ENCODE measurements at regions not wholly inside any gene's neighbourhood (a gene's known extent, or its start where the extent isn't known, plus 50 kb on each side); places are given as distances from the start of the nearest gene placed in this dataset.
"Not testable (repeated sequence)": the region's sequence is repeated elsewhere in the genome, so short reads cannot be mapped to it uniquely, and the experiment has no call there.

- DNase-seq = not testable (repeated sequence)
Measured at GRCh38 chr1:223025190-223025734, 117.8 kb downstream of the TLR5 start.

GRCh38 chr1:223026639-223027038 lies 116.4 kb downstream of the TLR5 start:
- DNase-seq = not testable (repeated sequence)

- DNase-seq = no peak
Measured at GRCh38 chr1:223029985-223030769, 112.9 kb downstream of the TLR5 start.

GRCh38 chr1:223030871-223031400 lies 112.1 kb downstream of the TLR5 start:
- DNase-seq = no peak

GRCh38 chr1:223031733-223032601 lies 111.1 kb downstream of the TLR5 start:
- no peak for DNase-seq

- DNase-seq = no peak
Measured at GRCh38 chr1:223033658-223034057, 109.4 kb downstream of the TLR5 start.

- DNase-seq = no peak
Measured at GRCh38 chr1:223034270-223034798, 108.7 kb downstream of the TLR5 start.

- DNase-seq = no peak
Measured at GRCh38 chr1:223035724-223036478, 107.1 kb downstream of the TLR5 start.

- no peak for DNase-seq
Measured at GRCh38 chr1:223036479-223036845, 106.6 kb downstream of the TLR5 start.

- DNase-seq = no peak
Measured at GRCh38 chr1:223037845-223038244, 105.2 kb downstream of the TLR5 start.

- no peak for DNase-seq
Measured at GRCh38 chr1:223038288-223039006, 104.6 kb downstream of the TLR5 start.

- DNase-seq = no peak
Measured at GRCh38 chr1:223039990-223040389, 103.1 kb downstream of the TLR5 start.

GRCh38 chr1:223041481-223041880 lies 101.6 kb downstream of the TLR5 start:
- DNase-seq = no peak

- no peak for DNase-seq
Measured at GRCh38 chr1:223045164-223045957, 97.7 kb downstream of the TLR5 start.

- DNase-seq = no peak
Measured at GRCh38 chr1:223046011-223046410, 97.0 kb downstream of the TLR5 start.

GRCh38 chr1:223046463-223046862 lies 96.6 kb downstream of the TLR5 start:
- not testable (repeated sequence) for DNase-seq

GRCh38 chr1:223048026-223048425 lies 95.0 kb downstream of the TLR5 start:
- DNase-seq = no peak

- DNase-seq = no peak
Measured at GRCh38 chr1:223052462-223052861, 90.6 kb downstream of the TLR5 start.

GRCh38 chr1:223052931-223053330 lies 90.1 kb downstream of the TLR5 start:
- DNase-seq = no peak

GRCh38 chr1:223056802-223057201 lies 86.2 kb downstream of the TLR5 start:
- no peak for DNase-seq

- no peak for DNase-seq
Measured at GRCh38 chr1:223057569-223058093, 85.4 kb downstream of the TLR5 start.
